Activated CD4-positive, alpha-beta T cell treated with anti-CD3 and anti-CD28 coated beads, Interleukin-2, Interleukin-6, amounts not matched to agents 100 ng/mL and 50 ng/mL, durations not matched to agents 16 hours and 8 hours (primary cell): ENCODE measurements at regions not wholly inside any gene's neighbourhood (a gene's known extent, or its start where the extent isn't known, plus 50 kb on each side); places are given as distances from the start of the nearest gene placed in this dataset.
"Not testable (repeated sequence)": the region's sequence is repeated elsewhere in the genome, so short reads cannot be mapped to it uniquely, and the experiment has no call there.

Source experiments
- DNase-seq: peaks from one replicate; pipeline ENCODE4 v3.0.0-alpha.2; 2020

DNA sequence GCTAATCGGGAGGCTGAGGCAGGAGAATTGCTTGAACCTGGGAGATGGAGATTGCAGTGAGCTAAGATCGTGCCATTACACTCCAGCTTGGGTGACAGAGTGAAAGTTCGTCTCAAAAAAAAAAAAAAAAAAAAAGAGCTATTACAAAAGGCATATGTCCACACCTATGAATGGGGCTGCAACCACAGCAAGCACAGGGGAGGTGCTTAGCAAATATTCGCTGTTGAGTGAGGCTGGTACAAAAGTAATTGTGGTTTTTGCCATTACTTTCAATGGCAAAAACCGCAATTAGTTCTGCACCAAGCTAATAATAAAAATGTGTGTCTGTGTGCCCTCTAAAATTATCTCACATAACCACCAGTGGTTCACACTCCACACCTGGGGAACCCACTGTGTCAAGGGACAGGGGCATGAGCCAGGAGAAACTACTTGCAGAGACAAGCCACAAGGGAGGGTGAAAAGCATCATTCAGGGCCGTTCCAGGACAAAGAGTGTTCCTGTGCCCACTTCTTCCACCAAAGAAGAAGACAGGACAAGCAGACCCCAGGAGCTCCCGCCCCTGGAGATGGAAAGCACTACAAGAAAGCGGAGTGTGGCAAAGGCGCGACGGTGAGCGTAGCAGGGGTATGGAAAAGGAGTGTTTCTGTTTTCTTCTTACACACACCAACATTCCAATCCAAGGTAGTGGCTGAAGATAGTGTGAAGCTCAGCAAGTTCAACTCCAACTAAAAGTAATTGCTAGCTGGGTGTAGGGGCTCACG, 84.4 kb upstream of the CNEP1R1 start:
- no peak for DNase-seq

- DNase-seq, result no peak
Observed at GRCh38 chr16:49944221-49944620, 80.8 kb upstream of the CNEP1R1 start.

- DNase-seq, result no peak
Observed at GRCh38 chr16:49947907-49948678, 76.9 kb upstream of the CNEP1R1 start.

GRCh38 chr16:49951574-49952195, 73.3 kb upstream of the CNEP1R1 start:
- no peak for DNase-seq

- no peak for DNase-seq
Observed at GRCh38 chr16:49952386-49952785, 72.6 kb upstream of the CNEP1R1 start.

DNA sequence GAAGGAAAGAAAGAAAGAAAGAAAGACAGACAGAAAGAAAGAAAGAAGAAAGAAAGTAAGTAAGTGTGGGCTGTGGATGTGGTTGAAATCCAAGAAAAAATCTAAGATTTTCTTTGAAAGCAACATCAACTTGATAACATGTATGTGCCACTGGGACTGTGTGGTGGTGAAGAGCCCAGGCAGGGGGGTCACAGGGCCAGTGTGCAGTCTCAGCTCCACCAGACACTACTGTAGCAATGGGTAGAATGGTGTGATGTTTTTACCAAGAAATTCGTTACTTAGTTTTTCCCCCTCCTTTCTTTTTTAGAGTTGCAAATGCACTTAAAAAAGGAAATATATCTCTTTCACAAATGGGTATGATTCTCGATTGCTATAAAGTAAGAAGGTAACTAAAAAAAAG, 71.9 kb upstream of the CNEP1R1 start:
- no peak for DNase-seq

- DNase-seq, result no peak
Observed at GRCh38 chr16:49955858-49956257, 69.2 kb upstream of the CNEP1R1 start.

DNA sequence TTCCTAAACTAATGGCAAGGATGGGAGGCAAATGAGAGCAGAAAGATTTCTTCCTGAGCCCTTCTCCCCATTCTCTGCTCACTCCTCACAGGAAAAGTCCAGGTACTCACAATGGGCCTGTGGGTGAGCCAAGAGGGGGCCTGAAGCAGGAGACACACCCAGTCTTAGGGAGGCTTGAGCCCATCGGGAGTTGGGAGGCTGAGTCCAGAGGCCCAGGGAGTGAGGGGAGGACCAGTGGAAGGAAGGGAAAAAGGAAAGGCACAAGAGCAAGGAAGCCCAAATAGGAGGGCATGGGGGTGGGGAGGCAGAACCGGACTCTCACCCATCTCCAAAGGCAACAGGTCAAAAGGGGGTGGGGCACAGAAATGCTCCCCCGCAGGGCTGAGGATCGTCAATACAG, 68.1 kb upstream of the CNEP1R1 start:
- no peak for DNase-seq

DNA sequence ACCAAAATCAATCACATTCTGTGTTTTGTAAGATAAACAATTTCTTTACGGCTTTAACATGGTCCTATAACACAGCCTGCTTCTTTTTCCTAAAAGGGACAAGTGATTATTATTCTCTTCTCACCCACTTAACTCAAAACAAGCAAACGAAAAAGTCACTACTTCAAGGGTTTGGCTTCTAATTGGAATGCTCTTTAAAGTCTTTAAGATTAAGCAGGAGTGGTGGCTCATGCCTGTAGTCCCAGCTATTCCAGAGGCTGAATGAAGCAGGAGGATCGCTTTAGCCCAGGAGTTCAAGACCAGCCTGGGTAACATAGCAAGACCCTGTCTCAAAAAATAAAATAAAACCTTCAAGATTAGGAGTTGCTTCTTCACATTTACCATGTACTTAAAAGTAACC, 66.6 kb upstream of the CNEP1R1 start:
- DNase-seq, result no peak

DNA sequence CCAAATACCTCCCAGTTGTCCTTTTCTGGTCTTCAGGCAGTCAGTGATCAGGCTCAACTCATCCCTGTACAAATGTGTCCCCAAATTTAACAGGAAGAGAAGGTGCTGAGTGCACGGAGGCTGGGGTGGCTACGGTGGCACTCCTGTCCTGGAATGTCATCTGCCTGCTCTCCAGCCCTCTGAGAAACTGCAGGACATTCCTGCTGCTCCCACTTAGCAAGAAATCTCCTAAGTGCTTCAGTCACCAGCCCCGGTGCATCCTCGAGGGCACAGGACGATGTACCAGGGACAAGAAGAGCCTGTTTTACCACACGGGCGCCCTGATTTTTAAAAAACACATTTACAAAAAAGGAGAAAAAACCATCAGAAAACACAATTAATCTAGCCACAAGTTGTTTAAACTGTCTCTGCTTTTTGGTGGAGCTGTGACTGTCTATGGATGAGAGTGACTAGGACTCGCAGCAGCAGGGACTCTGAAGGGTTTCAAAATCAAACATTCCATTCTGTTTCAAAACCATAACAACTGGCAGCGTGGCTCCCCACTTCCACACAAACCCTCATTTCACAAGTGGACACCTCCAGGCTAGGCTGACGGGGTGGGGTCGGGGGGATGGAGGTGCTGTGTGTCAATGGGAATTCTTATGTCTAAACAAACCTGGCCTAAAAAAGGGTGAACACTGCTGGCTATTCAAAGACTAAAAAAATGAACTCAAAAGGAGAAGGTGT, 65.3 kb upstream of the CNEP1R1 start:
- no peak for DNase-seq

DNA sequence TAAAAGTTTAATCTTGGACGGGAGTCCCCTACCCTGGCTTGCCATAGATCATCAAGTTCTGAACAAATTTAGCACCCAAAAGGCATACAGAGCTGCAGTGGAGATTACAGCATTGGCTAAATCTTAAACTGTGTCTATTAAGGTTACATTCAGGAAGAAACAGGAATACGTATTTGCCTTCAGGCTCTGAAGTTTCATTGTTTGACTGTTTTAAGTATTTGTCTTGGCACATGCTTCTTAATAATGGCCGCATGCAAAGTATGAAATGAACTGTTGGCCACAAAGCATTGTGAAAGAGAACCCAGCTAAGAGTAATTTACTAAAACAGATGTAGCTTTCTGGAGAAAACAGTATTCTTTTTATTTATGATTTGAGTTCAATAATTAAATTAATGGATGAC, 63.9 kb upstream of the CNEP1R1 start:
- DNase-seq, result no peak

DNA sequence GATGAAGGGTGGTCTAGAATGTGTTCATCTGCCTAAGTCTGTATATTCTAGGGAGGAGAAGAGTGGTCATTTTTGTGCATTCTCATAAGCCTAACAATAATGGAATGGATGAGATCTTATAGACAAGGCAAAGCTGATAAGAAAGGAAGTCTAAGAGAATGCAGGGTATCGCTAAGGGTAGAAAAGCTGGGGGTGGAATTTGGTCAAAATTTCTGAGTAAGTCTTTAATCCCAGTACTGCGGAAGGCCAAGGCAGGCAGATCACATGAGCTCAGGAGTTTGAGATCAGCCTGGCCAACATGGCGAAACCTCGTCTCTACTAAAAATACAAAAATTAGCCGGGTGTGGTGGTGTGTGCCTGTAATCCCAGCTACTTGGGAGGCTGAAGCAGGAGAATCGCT, 62.5 kb upstream of the CNEP1R1 start:
- not testable (repeated sequence) for DNase-seq

GRCh38 chr16:49964316-49964715, 60.7 kb upstream of the CNEP1R1 start:
- DNase-seq, result no peak

DNA sequence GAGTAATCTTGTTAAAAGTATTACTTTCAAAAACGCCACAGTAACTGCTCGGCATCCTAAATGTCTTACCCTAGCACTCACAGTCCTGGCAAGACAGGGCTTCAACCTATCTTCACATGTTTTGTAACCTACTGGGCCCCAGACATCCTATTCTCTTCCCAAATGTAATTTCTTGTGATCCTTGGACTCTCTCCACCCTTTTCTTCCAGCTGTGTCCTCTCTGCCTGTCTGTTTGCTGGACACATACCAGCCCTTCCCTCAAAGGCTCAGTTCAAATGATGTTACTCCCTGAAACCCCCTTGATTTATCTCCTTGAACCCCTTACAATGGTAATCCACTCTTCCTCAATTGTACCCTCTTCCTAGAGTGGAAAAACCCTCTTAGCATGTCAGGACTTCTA, 60.1 kb upstream of the CNEP1R1 start:
- DNase-seq, result no peak

DNA sequence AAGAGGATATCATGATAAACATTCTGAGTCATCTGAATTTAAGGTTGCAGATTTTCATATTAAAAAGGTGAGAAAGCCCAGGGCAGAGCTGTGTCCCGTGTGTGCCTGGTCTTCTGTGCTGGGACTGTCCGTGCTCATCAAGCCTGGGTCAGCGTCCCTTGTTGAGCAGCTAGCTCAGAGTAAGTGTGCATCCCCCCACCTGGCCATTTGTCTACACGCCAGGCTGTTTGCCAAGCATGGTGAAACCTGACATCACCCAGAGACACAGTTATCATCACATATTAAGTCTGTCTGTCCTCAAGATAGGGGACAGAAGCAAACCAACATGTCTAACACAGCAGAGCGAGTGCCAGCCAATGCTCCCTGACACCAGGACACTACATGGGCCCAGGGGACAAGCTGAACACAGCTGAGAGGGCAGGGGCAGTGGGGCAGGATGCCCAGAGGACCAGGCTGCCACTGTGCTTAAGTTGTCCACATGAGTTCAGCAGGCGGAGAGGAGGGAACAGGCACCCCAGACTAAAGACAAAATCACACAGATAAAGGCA, 57.9 kb upstream of the CNEP1R1 start:
- DNase-seq, result no peak

DNA sequence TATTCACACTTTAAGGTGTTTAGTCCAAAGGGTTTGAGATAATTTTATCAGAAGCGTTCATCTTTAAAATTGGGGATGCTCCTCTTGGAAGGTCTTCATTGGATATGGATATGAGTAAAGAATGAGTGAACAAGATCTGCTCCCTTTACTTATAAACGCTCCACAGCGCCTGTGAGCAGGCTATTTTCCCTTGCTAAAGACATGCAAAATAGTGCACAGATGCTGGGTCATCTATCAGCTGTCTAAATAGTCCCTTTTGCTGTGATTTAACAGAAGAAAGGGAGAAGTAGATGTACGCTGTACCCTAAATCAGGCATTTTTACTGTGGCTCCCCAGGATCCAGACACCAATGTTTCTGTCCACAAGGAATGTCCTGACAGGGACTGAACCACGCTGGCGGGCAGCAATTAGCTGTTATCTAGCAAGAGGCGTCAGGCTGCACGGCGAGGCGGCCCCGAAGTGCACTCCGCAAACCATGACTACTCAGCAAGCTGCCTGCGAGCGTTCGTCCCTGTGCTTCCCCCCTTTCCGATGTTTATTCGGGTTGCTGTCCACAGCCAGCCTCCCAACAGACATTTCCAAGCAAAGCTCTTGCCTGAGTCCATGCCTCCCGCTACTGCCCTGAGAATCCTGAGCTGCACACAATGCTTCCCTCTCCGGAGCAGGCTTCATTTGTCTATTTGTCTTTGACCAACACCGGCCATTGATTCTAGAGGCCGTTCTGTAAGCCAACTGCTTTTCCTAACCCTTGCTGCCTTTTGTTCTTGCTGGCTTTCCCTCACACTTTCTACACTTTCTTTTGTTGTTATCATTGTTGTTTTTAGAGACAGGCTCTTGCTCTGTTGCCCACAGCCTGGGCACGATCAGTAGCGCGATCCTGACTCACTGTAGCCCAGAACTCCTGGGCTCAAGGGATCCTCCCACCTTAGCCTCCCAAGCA, 55.7 kb upstream of the CNEP1R1 start:
- DNase-seq, result no peak

- no peak for DNase-seq
Observed at GRCh38 chr16:49970797-49971431, 54.1 kb upstream of the CNEP1R1 start.

GRCh38 chr16:49972280-49972679, 52.7 kb upstream of the CNEP1R1 start:
- no peak for DNase-seq

DNA sequence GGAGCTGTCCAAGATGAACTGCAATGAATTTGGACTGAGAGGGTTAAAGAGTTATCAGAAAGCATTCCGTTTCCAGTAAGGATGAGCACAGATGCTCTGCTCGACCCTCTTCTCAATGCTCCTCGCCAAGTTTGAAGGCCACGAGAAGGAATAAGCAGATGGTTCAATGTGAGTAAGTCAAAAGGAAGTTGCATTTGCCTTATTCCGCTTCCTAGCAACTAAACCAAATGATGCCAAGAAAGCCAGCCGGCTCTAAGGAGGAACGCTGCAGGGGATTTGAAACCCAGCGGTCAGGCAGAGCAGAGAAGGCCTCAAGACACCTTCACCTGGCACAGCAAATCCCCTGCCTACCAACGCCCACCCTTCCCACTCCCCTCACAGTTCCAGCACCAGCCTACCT, 52.1 kb upstream of the CNEP1R1 start:
- no peak for DNase-seq
